ENCODE measurements at regions not wholly inside any gene's neighbourhood (a gene's known extent, or its start where the extent isn't known, plus 50 kb on each side); places are given as distances from the start of the nearest gene placed in this dataset.

- H3K27me3 ChIP-seq (ENCODE audit: control insufficient read depth, insufficient read depth, low read length), result no peaks in the 10 kb centered on the region
- no peaks in the 10 kb centered on the region for H3K9me3 ChIP-seq (ENCODE audit: control insufficient read depth, insufficient read depth, low read length)
- no peak overlapping the region for H3K27ac ChIP-seq (ENCODE audit: low read depth, low read length)
- H3K36me3 ChIP-seq (ENCODE audit: control insufficient read depth, insufficient read depth, low read length), result no peaks in the 10 kb centered on the region
- H3K4me3 ChIP-seq (ENCODE audit: low read depth, low read length), result no peak overlapping the region
- no peaks in the 10 kb centered on the region; the same call in 1 of the 2 replicates for H3K4me1 ChIP-seq (ENCODE audit: control insufficient read depth, insufficient read depth, low read length)
- H3K9ac ChIP-seq (ENCODE audit: low read depth, low read length), result no peak overlapping the region
Observed at GRCh38 chr9:107624234-107624948, 134.8 kb upstream of the KLF4 start.

GRCh38 chr9:107621436-107621835, 131.9 kb upstream of the KLF4 start:
- no peak overlapping the region for H3K9ac ChIP-seq (ENCODE audit: low read depth, low read length)
- no peak overlapping the region for H3K27ac ChIP-seq (ENCODE audit: low read depth, low read length)
- no peaks in the 10 kb centered on the region for H3K27me3 ChIP-seq (ENCODE audit: control insufficient read depth, insufficient read depth, low read length)
- H3K4me3 ChIP-seq (ENCODE audit: low read depth, low read length), result no peak overlapping the region
- H3K4me1 ChIP-seq (ENCODE audit: control insufficient read depth, insufficient read depth, low read length), result no peaks in the 10 kb centered on the region
- no peaks in the 10 kb centered on the region for H3K9me3 ChIP-seq (ENCODE audit: control insufficient read depth, insufficient read depth, low read length)
- H3K36me3 ChIP-seq (ENCODE audit: control insufficient read depth, insufficient read depth, low read length), result no peaks in the 10 kb centered on the region

- H3K27ac ChIP-seq (ENCODE audit: low read depth, low read length), result no peak overlapping the region
- H3K4me1 ChIP-seq (ENCODE audit: control insufficient read depth, insufficient read depth, low read length), result no peaks in the 10 kb centered on the region
- no peaks in the 10 kb centered on the region for H3K27me3 ChIP-seq (ENCODE audit: control insufficient read depth, insufficient read depth, low read length)
- H3K9ac ChIP-seq (ENCODE audit: low read depth, low read length), result no peak overlapping the region
- no peaks in the 10 kb centered on the region for H3K36me3 ChIP-seq (ENCODE audit: control insufficient read depth, insufficient read depth, low read length)
- H3K4me3 ChIP-seq (ENCODE audit: low read depth, low read length), result no peak overlapping the region
- no peaks in the 10 kb centered on the region for H3K9me3 ChIP-seq (ENCODE audit: control insufficient read depth, insufficient read depth, low read length)
Observed at GRCh38 chr9:107620801-107621200, 131.2 kb upstream of the KLF4 start.

- Histone ChIP-seq H3K9me3 (ENCODE audit: control insufficient read depth, insufficient read depth, low read length) (no peaks in the 10 kb centered on the region), H3K27ac (ENCODE audit: low read depth, low read length) (no peak overlapping the region), H3K4me1 (ENCODE audit: control insufficient read depth, insufficient read depth, low read length) (no peaks in the 10 kb centered on the region), H3K4me3 (ENCODE audit: low read depth, low read length) (no peak overlapping the region), H3K27me3 (ENCODE audit: control insufficient read depth, insufficient read depth, low read length) (no peaks in the 10 kb centered on the region), H3K36me3 (ENCODE audit: control insufficient read depth, insufficient read depth, low read length) (no peaks in the 10 kb centered on the region), H3K9ac (ENCODE audit: low read depth, low read length) (no peak overlapping the region)
Observed at GRCh38 chr9:107620236-107620635, 130.7 kb upstream of the KLF4 start.

GRCh38 chr9:107615321-107615720, 125.8 kb upstream of the KLF4 start:
- H3K9ac ChIP-seq (ENCODE audit: low read depth, low read length), result no peak overlapping the region
- H3K4me3 ChIP-seq (ENCODE audit: low read depth, low read length), result no peak overlapping the region
- H3K27me3 ChIP-seq (ENCODE audit: control insufficient read depth, insufficient read depth, low read length), result no peaks in the 10 kb centered on the region
- no peaks in the 10 kb centered on the region for H3K9me3 ChIP-seq (ENCODE audit: control insufficient read depth, insufficient read depth, low read length)
- no peak overlapping the region for H3K27ac ChIP-seq (ENCODE audit: low read depth, low read length)
- no peaks in the 10 kb centered on the region for H3K36me3 ChIP-seq (ENCODE audit: control insufficient read depth, insufficient read depth, low read length)
- no peaks in the 10 kb centered on the region for H3K4me1 ChIP-seq (ENCODE audit: control insufficient read depth, insufficient read depth, low read length)

- no peak overlapping the region for H3K9ac ChIP-seq (ENCODE audit: low read depth, low read length)
- no peak overlapping the region for H3K27ac ChIP-seq (ENCODE audit: low read depth, low read length)
Observed at GRCh38 chr9:107614765-107615164, 125.2 kb upstream of the KLF4 start.

GRCh38 chr9:107613321-107613720, 123.8 kb upstream of the KLF4 start:
- no peaks in the 10 kb centered on the region for H3K4me1 ChIP-seq (ENCODE audit: control insufficient read depth, insufficient read depth, low read length)
- H3K36me3 ChIP-seq (ENCODE audit: control insufficient read depth, insufficient read depth, low read length), result no peaks in the 10 kb centered on the region
- H3K27ac ChIP-seq (ENCODE audit: low read depth, low read length), result no peak overlapping the region
- H3K27me3 ChIP-seq (ENCODE audit: control insufficient read depth, insufficient read depth, low read length), result no peaks in the 10 kb centered on the region
- no peak overlapping the region for H3K9ac ChIP-seq (ENCODE audit: low read depth, low read length)
- no peak overlapping the region for H3K4me3 ChIP-seq (ENCODE audit: low read depth, low read length)
- no peaks in the 10 kb centered on the region for H3K9me3 ChIP-seq (ENCODE audit: control insufficient read depth, insufficient read depth, low read length)

More at GRCh38 chr9:107614765-107615164, 125.2 kb upstream of the KLF4 start:
- H3K27me3 ChIP-seq (ENCODE audit: control insufficient read depth, insufficient read depth, low read length), result no peaks in the 10 kb centered on the region
- no peaks in the 10 kb centered on the region for H3K36me3 ChIP-seq (ENCODE audit: control insufficient read depth, insufficient read depth, low read length)
- H3K9me3 ChIP-seq (ENCODE audit: control insufficient read depth, insufficient read depth, low read length), result no peaks in the 10 kb centered on the region
- no peak overlapping the region for H3K4me3 ChIP-seq (ENCODE audit: low read depth, low read length)
- H3K4me1 ChIP-seq (ENCODE audit: control insufficient read depth, insufficient read depth, low read length), result no peaks in the 10 kb centered on the region

- no peaks in the 10 kb centered on the region for H3K9me3 ChIP-seq (ENCODE audit: control insufficient read depth, insufficient read depth, low read length)
Observed at GRCh38 chr9:107612136-107612535, 122.6 kb upstream of the KLF4 start.

GRCh38 chr9:107609547-107609946, 120.0 kb upstream of the KLF4 start:
- no peak overlapping the region for H3K9ac ChIP-seq (ENCODE audit: low read depth, low read length)

More at GRCh38 chr9:107612136-107612535, 122.6 kb upstream of the KLF4 start:
- H3K27me3 ChIP-seq (ENCODE audit: control insufficient read depth, insufficient read depth, low read length), result no peaks in the 10 kb centered on the region
- H3K36me3 ChIP-seq (ENCODE audit: control insufficient read depth, insufficient read depth, low read length), result no peaks in the 10 kb centered on the region
- H3K4me1 ChIP-seq (ENCODE audit: control insufficient read depth, insufficient read depth, low read length), result no peaks in the 10 kb centered on the region
- H3K27ac ChIP-seq (ENCODE audit: low read depth, low read length), result no peak overlapping the region
- no peak overlapping the region for H3K9ac ChIP-seq (ENCODE audit: low read depth, low read length)
- no peak overlapping the region for H3K4me3 ChIP-seq (ENCODE audit: low read depth, low read length)

GRCh38 chr9:107606149-107606790, 116.7 kb upstream of the KLF4 start:
- Histone ChIP-seq H3K36me3 (ENCODE audit: control insufficient read depth, insufficient read depth, low read length) (no peaks in the 10 kb centered on the region), H3K9ac (ENCODE audit: low read depth, low read length) (no peak overlapping the region), H3K27me3 (ENCODE audit: control insufficient read depth, insufficient read depth, low read length) (no peaks in the 10 kb centered on the region), H3K4me1 (ENCODE audit: control insufficient read depth, insufficient read depth, low read length) (no peaks in the 10 kb centered on the region), H3K4me3 (ENCODE audit: low read depth, low read length) (no peak overlapping the region), H3K27ac (ENCODE audit: low read depth, low read length) (no peak overlapping the region), H3K9me3 (ENCODE audit: control insufficient read depth, insufficient read depth, low read length) (no peaks in the 10 kb centered on the region)

More at GRCh38 chr9:107609547-107609946, 120.0 kb upstream of the KLF4 start:
- Histone ChIP-seq H3K27ac (ENCODE audit: low read depth, low read length) (no peak overlapping the region), H3K27me3 (ENCODE audit: control insufficient read depth, insufficient read depth, low read length) (no peaks in the 10 kb centered on the region), H3K9me3 (ENCODE audit: control insufficient read depth, insufficient read depth, low read length) (no peaks in the 10 kb centered on the region), H3K4me3 (ENCODE audit: low read depth, low read length) (no peak overlapping the region), H3K4me1 (ENCODE audit: control insufficient read depth, insufficient read depth, low read length) (no peaks in the 10 kb centered on the region), H3K36me3 (ENCODE audit: control insufficient read depth, insufficient read depth, low read length) (no peaks in the 10 kb centered on the region)

- H3K4me3 ChIP-seq (ENCODE audit: low read depth, low read length), result no peak overlapping the region
- H3K9me3 ChIP-seq (ENCODE audit: control insufficient read depth, insufficient read depth, low read length), result no peaks in the 10 kb centered on the region
- no peaks in the 10 kb centered on the region for H3K36me3 ChIP-seq (ENCODE audit: control insufficient read depth, insufficient read depth, low read length)
- no peak overlapping the region for H3K9ac ChIP-seq (ENCODE audit: low read depth, low read length)
- H3K27me3 ChIP-seq (ENCODE audit: control insufficient read depth, insufficient read depth, low read length), result no peaks in the 10 kb centered on the region
- H3K4me1 ChIP-seq (ENCODE audit: control insufficient read depth, insufficient read depth, low read length), result peaks cover 3% of the 10 kb centered on the region; the same call in 1 of the 2 replicates
- H3K27ac ChIP-seq (ENCODE audit: low read depth, low read length), result no peak overlapping the region
Observed at GRCh38 chr9:107605041-107605440, 115.5 kb upstream of the KLF4 start.

All from HUES48 (cell line).